ENCODE measurements at regions not wholly inside any gene's neighbourhood (a gene's known extent, or its start where the extent isn't known, plus 50 kb on each side); places are given as distances from the start of the nearest gene placed in this dataset.

DNA sequence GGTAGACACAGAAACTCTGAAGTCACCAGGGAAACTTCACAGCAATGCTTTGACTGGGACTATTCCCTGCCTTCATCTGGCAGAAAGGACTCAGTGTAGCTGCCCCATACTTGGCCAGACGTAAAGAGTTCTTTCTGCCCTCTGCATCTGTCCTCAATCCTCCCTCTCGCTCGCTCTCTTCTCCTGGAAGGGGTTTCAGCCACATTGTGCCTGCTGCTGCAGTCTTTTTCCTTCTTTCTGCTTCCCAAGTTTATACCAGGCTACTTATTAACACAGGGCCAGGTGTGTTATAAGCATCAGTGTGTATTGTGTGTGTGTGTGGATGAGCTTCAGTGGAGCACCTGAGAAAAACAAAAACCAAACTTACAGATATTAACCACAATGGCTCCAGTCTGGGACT, 638.4 kb downstream of the ACTR3B start:
- Histone ChIP-seq H2AFZ (ENCODE audit: low read length) (no peak overlapping the region), H2BK5ac (ENCODE audit: low read length) (no peak overlapping the region), H3K9me3 (replicated peaks in 1 of 2; ENCODE audit: control insufficient read depth in 2 of 2, insufficient read depth in 1 of 2, low read depth in 1 of 2, low read length in 2 of 2) (no peaks in the 10 kb centered on the region), H4K91ac (ENCODE audit: low read depth, low read length, poor library complexity) (no peak overlapping the region), H2BK120ac (ENCODE audit: low read depth, low read length) (no peak overlapping the region), H3K4me1 (ENCODE audit: control insufficient read depth in 2 of 2, insufficient read depth in 1 of 2, low read depth in 1 of 2, low read length in 2 of 2) (peaks cover 0 to 14% of the 10 kb centered on the region in 2 donors), H3K36me3 (replicated peaks in 1 of 2; ENCODE audit: control insufficient read depth in 2 of 2, insufficient read depth in 2 of 2, low read length in 2 of 2) (no peaks in the 10 kb centered on the region), H3K18ac (ENCODE audit: low read length) (no peak overlapping the region), H3K27ac (replicated peaks; ENCODE audit: low read length) (no peak overlapping the region), H2BK15ac (ENCODE audit: low read length) (no peak overlapping the region), H3K14ac (ENCODE audit: low read length) (no peak overlapping the region), H3K9ac (ENCODE audit: low read depth, low read length, poor library complexity) (no peak overlapping the region), H2AK5ac (ENCODE audit: low read depth, low read length) (no peak overlapping the region), H4K8ac (ENCODE audit: low read depth, low read length) (no peak overlapping the region), H3K4me3 (ENCODE audit: low read length in 2 of 2) (no peak overlapping the region), H3K27me3 (ENCODE audit: control insufficient read depth in 3 of 3, insufficient read depth in 3 of 3, low read depth in 1 of 3, low read length in 3 of 3) (no peaks in the 10 kb centered on the region), H3K79me1 (ENCODE audit: low read depth, low read length) (no peaks in the 10 kb centered on the region), H3K4me2 (ENCODE audit: insufficient read depth, low read length, poor library complexity, severe bottlenecking) (no peak overlapping the region), H2BK12ac (ENCODE audit: low read length) (no peak overlapping the region), H3K4ac (ENCODE audit: low read length) (no peak overlapping the region), H3K23ac (ENCODE audit: low read depth, low read length, poor library complexity) (no peak overlapping the region)
- WGBS, 2 donors (ENCODE audit: extremely low coverage in 2 of 2, insufficient read length in 2 of 2, insufficient replicate concordance in 1 of 2) = no CpG with 5 or more reads among the region's 3 CpGs
- DNase-seq (ENCODE audit: low spot score) = no peak

DNA sequence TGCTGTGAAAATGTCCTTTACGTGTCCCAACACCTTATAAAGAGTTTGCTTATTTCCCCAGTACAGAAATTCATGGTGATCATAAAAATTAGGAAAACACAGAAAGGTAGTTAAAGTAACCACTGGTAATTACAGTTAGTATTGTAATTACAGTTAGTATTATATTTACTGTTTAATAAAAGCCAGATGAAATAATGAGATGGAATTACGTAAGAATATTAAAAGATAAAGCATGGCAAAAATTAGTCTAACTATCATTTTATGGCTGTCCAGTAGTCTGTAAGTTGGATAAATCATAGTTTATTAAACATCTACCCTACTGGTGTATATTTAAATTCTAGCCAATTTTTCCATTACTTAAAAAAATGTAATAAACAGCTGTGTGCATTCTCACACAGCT, 638.8 kb downstream of the ACTR3B start:
- WGBS, 2 donors (ENCODE audit: extremely low coverage in 2 of 2, insufficient read length in 2 of 2, insufficient replicate concordance in 1 of 2) = 100% methylated on average over 1 of the region's 2 CpGs; no CpG with 5 or more reads in 1 of the 2 donors

DNA sequence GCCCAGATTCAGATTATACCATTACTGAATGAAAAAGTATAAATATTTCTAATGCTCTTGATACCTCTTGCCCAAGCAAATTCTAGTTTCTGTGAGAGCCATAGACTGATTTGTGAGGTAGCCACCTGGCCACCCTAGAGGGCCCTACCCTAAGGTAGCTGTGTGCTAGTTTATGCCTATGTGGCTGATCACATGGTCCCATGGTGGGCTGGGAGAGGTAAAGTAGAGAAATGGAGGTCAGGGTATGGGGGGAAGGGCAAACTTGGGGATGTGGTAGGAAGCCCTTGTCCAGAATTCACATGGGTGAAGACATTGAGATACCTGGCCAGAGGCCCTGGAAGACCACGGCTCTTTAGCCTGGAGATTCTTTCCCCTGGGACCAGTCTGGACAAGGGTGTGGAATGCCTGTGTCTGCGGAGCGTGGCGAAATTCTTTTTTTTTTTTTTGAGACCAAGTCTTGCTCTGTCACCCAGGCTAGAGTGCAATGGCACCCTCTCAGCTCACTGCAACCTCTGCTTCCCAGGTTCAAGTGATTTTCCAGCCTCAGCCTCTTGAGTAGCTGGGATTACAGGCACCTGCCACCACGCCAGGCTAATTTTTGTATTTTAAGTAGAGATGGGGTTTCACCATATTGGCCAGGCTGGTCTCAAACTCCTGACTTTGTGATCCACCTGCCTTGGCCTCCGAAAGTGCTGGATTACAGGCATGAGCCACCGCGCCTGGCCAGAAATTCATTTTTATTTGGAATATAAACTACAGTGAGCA, 639.4 kb downstream of the ACTR3B start:
- DNase-seq (ENCODE audit: low spot score) = no peak
- Histone ChIP-seq H3K4me1 (ENCODE audit: control insufficient read depth in 2 of 2, insufficient read depth in 1 of 2, low read depth in 1 of 2, low read length in 2 of 2) (peaks cover 0 to 14% of the 10 kb centered on the region in 2 donors), H2BK120ac (ENCODE audit: low read depth, low read length) (no peak overlapping the region), H3K18ac (ENCODE audit: low read length) (no peak overlapping the region), H3K4me2 (ENCODE audit: insufficient read depth, low read length, poor library complexity, severe bottlenecking) (no peak overlapping the region), H3K27me3 (ENCODE audit: control insufficient read depth in 3 of 3, insufficient read depth in 3 of 3, low read depth in 1 of 3, low read length in 3 of 3) (no peaks in the 10 kb centered on the region), H4K91ac (ENCODE audit: low read depth, low read length, poor library complexity) (no peak overlapping the region), H2BK12ac (ENCODE audit: low read length) (no peak overlapping the region), H3K23ac (ENCODE audit: low read depth, low read length, poor library complexity) (no peak overlapping the region), H3K9ac (ENCODE audit: low read depth, low read length, poor library complexity) (no peak overlapping the region), H3K4me3 (ENCODE audit: low read length in 2 of 2) (no peak overlapping the region), H2AK5ac (ENCODE audit: low read depth, low read length) (no peak overlapping the region), H3K36me3 (replicated peaks in 1 of 2; ENCODE audit: control insufficient read depth in 2 of 2, insufficient read depth in 2 of 2, low read length in 2 of 2) (no peaks in the 10 kb centered on the region), H2BK5ac (ENCODE audit: low read length) (no peak overlapping the region), H3K9me3 (replicated peaks in 1 of 2; ENCODE audit: control insufficient read depth in 2 of 2, insufficient read depth in 1 of 2, low read depth in 1 of 2, low read length in 2 of 2) (no peaks in the 10 kb centered on the region), H2AFZ (ENCODE audit: low read length) (no peak overlapping the region), H3K4ac (ENCODE audit: low read length) (no peak overlapping the region), H2BK15ac (ENCODE audit: low read length) (no peak overlapping the region), H3K79me1 (ENCODE audit: low read depth, low read length) (no peaks in the 10 kb centered on the region), H4K8ac (ENCODE audit: low read depth, low read length) (no peak overlapping the region), H3K27ac (replicated peaks; ENCODE audit: low read length) (no peak overlapping the region), H3K14ac (ENCODE audit: low read length) (no peak overlapping the region)
- no CpG with 5 or more reads among the region's 8 CpGs for WGBS, 2 donors (ENCODE audit: extremely low coverage in 2 of 2, insufficient read length in 2 of 2, insufficient replicate concordance in 1 of 2)

More for the DNA sequence above, 638.8 kb downstream of the ACTR3B start:
- H3K18ac ChIP-seq (ENCODE audit: low read length) = no peak overlapping the region
- no peak overlapping the region for H3K4me3 ChIP-seq (ENCODE audit: low read length in 2 of 2)
- no peak overlapping the region for H3K23ac ChIP-seq (ENCODE audit: low read depth, low read length, poor library complexity)
- no peak overlapping the region for H3K9ac ChIP-seq (ENCODE audit: low read depth, low read length, poor library complexity)
- H2BK15ac ChIP-seq (ENCODE audit: low read length) = no peak overlapping the region
- H2BK5ac ChIP-seq (ENCODE audit: low read length) = no peak overlapping the region
- no peak overlapping the region for H4K91ac ChIP-seq (ENCODE audit: low read depth, low read length, poor library complexity)
- no peak overlapping the region for H3K4me2 ChIP-seq (ENCODE audit: insufficient read depth, low read length, poor library complexity, severe bottlenecking)
- peaks cover 0 to 14% of the 10 kb centered on the region in 2 donors for H3K4me1 ChIP-seq (ENCODE audit: control insufficient read depth in 2 of 2, insufficient read depth in 1 of 2, low read depth in 1 of 2, low read length in 2 of 2)
- H3K36me3 ChIP-seq (replicated peaks in 1 of 2; ENCODE audit: control insufficient read depth in 2 of 2, insufficient read depth in 2 of 2, low read length in 2 of 2) = no peaks in the 10 kb centered on the region
- H3K14ac ChIP-seq (ENCODE audit: low read length) = no peak overlapping the region
- H3K4ac ChIP-seq (ENCODE audit: low read length) = no peak overlapping the region
- no peaks in the 10 kb centered on the region for H3K79me1 ChIP-seq (ENCODE audit: low read depth, low read length)
- DNase-seq (ENCODE audit: low spot score) = no peak
- no peak overlapping the region for H2AK5ac ChIP-seq (ENCODE audit: low read depth, low read length)
- no peak overlapping the region for H2BK12ac ChIP-seq (ENCODE audit: low read length)
- H4K8ac ChIP-seq (ENCODE audit: low read depth, low read length) = no peak overlapping the region
- H2BK120ac ChIP-seq (ENCODE audit: low read depth, low read length) = no peak overlapping the region
- no peak overlapping the region for H3K27ac ChIP-seq (replicated peaks; ENCODE audit: low read length)
- H3K27me3 ChIP-seq (ENCODE audit: control insufficient read depth in 3 of 3, insufficient read depth in 3 of 3, low read depth in 1 of 3, low read length in 3 of 3) = no peaks in the 10 kb centered on the region
- no peak overlapping the region for H2AFZ ChIP-seq (ENCODE audit: low read length)
- H3K9me3 ChIP-seq (replicated peaks in 1 of 2; ENCODE audit: control insufficient read depth in 2 of 2, insufficient read depth in 1 of 2, low read depth in 1 of 2, low read length in 2 of 2) = no peaks in the 10 kb centered on the region

DNA sequence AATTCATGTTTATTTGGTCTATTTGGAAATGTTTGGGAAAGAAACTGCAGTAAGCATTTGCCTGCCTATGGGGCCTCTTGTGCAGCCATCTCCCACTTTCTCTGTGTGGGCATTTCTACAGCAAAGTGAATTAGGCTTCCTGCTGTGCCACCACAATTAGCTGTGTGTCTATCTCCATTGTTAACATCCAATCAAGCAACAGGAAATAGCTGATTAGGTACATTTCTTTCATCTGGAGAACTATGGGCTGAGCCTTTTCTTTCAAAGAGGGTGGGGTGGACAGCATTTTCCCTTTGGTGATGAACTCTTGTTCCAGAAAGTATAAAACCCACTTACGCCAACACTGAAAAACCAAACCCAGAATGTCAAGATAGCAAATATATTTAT, 640.0 kb downstream of the ACTR3B start:
- H2AFZ ChIP-seq (ENCODE audit: low read length) = no peak overlapping the region
- no peak overlapping the region for H2BK120ac ChIP-seq (ENCODE audit: low read depth, low read length)
- H3K27me3 ChIP-seq (ENCODE audit: control insufficient read depth in 3 of 3, insufficient read depth in 3 of 3, low read depth in 1 of 3, low read length in 3 of 3) = no peaks in the 10 kb centered on the region
- H3K27ac ChIP-seq (replicated peaks; ENCODE audit: low read length) = no peak overlapping the region
- H2BK5ac ChIP-seq (ENCODE audit: low read length) = no peak overlapping the region
- H3K9ac ChIP-seq (ENCODE audit: low read depth, low read length, poor library complexity) = no peak overlapping the region
- H2BK12ac ChIP-seq (ENCODE audit: low read length) = no peak overlapping the region
- peak; percentile 51 for DNase-seq (ENCODE audit: low spot score)
- H4K8ac ChIP-seq (ENCODE audit: low read depth, low read length) = no peak overlapping the region
- no peak overlapping the region for H3K18ac ChIP-seq (ENCODE audit: low read length)
- H3K79me1 ChIP-seq (ENCODE audit: low read depth, low read length) = no peaks in the 10 kb centered on the region
- no peak overlapping the region for H3K4me3 ChIP-seq (ENCODE audit: low read length in 2 of 2)
- no peak overlapping the region for H3K4ac ChIP-seq (ENCODE audit: low read length)
- H3K9me3 ChIP-seq (replicated peaks in 1 of 2; ENCODE audit: control insufficient read depth in 2 of 2, insufficient read depth in 1 of 2, low read depth in 1 of 2, low read length in 2 of 2) = no peaks in the 10 kb centered on the region
- WGBS, 2 donors (ENCODE audit: extremely low coverage in 2 of 2, insufficient read length in 2 of 2, insufficient replicate concordance in 1 of 2) = no CpG with 5 or more reads among the region's 1 CpG
- no peaks in the 10 kb centered on the region for H3K36me3 ChIP-seq (replicated peaks in 1 of 2; ENCODE audit: control insufficient read depth in 2 of 2, insufficient read depth in 2 of 2, low read length in 2 of 2)
- H3K4me2 ChIP-seq (ENCODE audit: insufficient read depth, low read length, poor library complexity, severe bottlenecking) = no peak overlapping the region
- H2BK15ac ChIP-seq (ENCODE audit: low read length) = no peak overlapping the region
- H3K4me1 ChIP-seq (ENCODE audit: control insufficient read depth in 2 of 2, insufficient read depth in 1 of 2, low read depth in 1 of 2, low read length in 2 of 2) = peaks cover 0 to 14% of the 10 kb centered on the region in 2 donors
- H4K91ac ChIP-seq (ENCODE audit: low read depth, low read length, poor library complexity) = no peak overlapping the region
- no peak overlapping the region for H3K23ac ChIP-seq (ENCODE audit: low read depth, low read length, poor library complexity)
- H3K14ac ChIP-seq (ENCODE audit: low read length) = no peak overlapping the region
- H2AK5ac ChIP-seq (ENCODE audit: low read depth, low read length) = no peak overlapping the region

Measured in neuronal stem cell (in vitro differentiated cells).